ENCODE measurements at regions not wholly inside any gene's neighbourhood (a gene's known extent, or its start where the extent isn't known, plus 50 kb on each side); places are given as distances from the start of the nearest gene placed in this dataset.

DNA sequence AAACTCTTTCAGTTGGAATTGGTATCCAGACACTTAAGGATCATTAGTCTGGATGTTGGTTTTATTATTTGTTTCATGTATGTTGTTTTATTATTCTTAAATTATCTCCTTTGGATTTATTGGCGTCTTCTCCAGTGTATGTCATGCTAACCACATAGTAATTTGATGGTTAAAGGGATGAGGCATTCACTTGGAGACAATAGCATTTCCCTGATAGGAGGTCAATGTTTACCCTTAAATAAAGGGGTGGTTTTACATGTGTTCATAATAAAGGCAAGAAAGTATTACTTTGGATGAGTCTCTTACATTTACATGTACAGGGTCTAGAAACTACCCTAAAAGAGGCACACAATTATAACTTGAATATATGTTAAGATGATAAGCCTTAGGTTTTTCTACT, 51.2 kb upstream of the RNF144B start:
- ATAC-seq (ENCODE audit: poor library complexity) (no peak), DNase-seq (no peak)
- intact Hi-C loops (cut with DNase I): no loop called here

GRCh38 chr6:18334251-18334650, 52.9 kb upstream of the RNF144B start:
- no peak for ATAC-seq (ENCODE audit: poor library complexity)
- intact Hi-C loops (cut with DNase I): no loop called here

DNA sequence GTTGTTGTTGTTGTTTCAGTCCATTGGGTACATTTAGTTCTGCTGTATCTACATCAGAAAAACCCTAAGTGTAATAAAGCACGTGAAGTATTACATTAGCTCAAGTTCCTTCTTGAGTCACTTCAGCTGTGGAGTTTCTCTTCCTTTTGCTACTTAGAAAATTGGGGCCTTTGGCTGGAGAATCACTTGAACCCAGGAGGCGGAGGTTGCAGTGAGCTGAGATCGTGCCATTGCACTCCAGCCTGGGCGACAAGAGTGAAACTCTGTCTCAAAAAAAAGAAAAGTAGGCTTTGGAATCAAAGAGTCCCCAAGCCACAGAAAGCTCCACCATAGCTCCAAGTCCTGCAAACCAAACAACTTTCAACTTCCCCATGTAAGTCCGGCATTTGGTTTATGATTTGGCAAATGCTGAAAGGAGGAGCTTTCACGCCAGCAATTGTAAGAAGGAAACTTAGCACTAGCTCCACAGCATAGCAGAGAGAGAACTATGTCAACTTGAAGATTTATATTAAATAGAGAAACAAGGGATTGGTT, 56.5 kb upstream of the RNF144B start:
- ATAC-seq (ENCODE audit: poor library complexity): peak; percentile 81
- DNase-seq: no peak
- intact Hi-C loops (cut with DNase I): no loop called here

More at GRCh38 chr6:18334251-18334650, 52.9 kb upstream of the RNF144B start:
- DNase-seq: no peak

GRCh38 chr6:18329776-18330175, 57.4 kb upstream of the RNF144B start:
- intact Hi-C loops (cut with DNase I): loop anchor here (5.0 kb wide), 1 partner anchor 158 kb away; no protein-coding TSS in a partner anchor
- DNase-seq (no peak), ATAC-seq (ENCODE audit: poor library complexity) (no peak)

GRCh38 chr6:18328540-18328939, 58.6 kb upstream of the RNF144B start:
- intact Hi-C loops (cut with DNase I): loop anchor here (5.0 kb wide), 1 partner anchor 159 kb away; no protein-coding TSS in a partner anchor
- DNase-seq: no peak
- no peak for ATAC-seq (ENCODE audit: poor library complexity)

GRCh38 chr6:18328070-18328469, 59.1 kb upstream of the RNF144B start:
- DNase-seq (no peak), ATAC-seq (ENCODE audit: poor library complexity) (no peak)
- intact Hi-C loops (cut with DNase I): loop anchor here (5.0 kb wide), 1 partner anchor 159 kb away; no protein-coding TSS in a partner anchor

- intact Hi-C loops (cut with DNase I): loop anchor here (5.0 kb wide), 1 partner anchor 160 kb away; no protein-coding TSS in a partner anchor
- ATAC-seq (ENCODE audit: poor library complexity) (no peak), DNase-seq (peak; percentile 58)
These were observed 59.5 kb upstream of the RNF144B start for GRCh38 chr6:18327626-18328025.

GRCh38 chr6:18326980-18327379, 60.2 kb upstream of the RNF144B start:
- no peak for DNase-seq
- no peak for ATAC-seq (ENCODE audit: poor library complexity)
- intact Hi-C loops (cut with DNase I): loop anchor here (5.0 kb wide), 1 partner anchor 160 kb away; no protein-coding TSS in a partner anchor

DNA sequence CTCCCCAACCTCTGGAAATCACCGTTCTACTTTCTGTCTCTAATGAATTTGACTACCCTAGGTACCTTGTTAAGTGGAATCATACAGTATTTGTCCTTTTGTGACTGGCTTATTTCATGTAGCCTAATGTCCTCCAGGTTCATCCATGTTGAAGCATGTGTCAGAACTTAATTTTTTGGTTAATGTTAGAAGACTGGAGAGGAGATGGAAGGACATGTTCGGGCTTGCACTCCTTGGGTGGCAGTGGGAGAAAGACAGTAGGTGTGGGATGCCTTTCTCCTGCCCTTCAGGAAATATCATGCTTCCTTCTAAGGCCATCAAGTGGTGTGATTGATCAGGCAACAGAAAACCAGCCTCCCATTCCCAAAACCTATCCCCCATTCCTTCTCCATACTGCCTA, 61.1 kb upstream of the RNF144B start:
- ATAC-seq (ENCODE audit: poor library complexity) (no peak), DNase-seq (no peak)
- intact Hi-C loops (cut with DNase I): loop anchor here (5.0 kb wide), 1 partner anchor 161 kb away; no protein-coding TSS in a partner anchor

- no peak for DNase-seq
- ATAC-seq (ENCODE audit: poor library complexity): no peak
- intact Hi-C loops (cut with DNase I): loop anchor here (1.0 to 5.0 kb wide), 2 partner anchors 163 to 180 kb away; no protein-coding TSS in a partner anchor
These were observed 60.3 kb upstream of the DEK start for GRCh38 chr6:18324706-18325042.

DNA sequence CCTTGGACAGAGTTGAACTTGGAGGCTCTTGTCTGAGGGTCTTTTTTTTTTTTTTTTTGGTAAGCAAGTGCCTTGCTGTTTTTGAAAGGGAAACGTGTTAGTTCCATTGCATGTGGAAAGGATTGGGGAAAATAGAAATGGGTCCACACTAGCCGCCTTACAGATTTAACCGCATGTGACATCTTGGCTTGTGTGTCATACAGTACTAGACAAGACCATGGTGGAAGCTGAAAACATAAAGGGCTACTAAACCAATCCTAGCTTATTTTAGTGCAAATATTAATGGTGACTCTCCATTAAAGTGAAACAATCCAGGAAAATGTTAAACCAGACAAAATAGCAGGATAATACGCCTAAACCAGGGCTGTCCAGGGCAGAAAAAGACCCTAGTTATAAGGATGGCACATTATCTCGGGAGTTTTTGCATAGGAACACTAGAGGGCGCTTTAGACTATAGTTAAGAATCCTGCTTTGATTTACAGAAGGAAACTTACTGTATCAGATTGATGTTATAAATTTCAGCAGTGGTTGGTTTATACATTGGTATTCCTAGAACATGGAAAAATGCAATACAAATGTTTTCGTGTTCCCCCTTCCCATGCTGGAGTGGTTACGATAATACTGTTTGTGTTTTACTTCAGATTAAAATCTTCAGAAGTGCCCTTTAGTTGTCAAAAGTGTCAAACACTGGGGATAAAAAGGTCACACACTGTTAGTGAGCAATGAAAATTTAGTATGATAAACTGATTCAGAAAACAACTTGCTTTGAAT, 59.8 kb upstream of the DEK start:
- ATAC-seq (ENCODE audit: poor library complexity) (peak; percentile 71), DNase-seq (no peak)
- intact Hi-C loops (cut with DNase I): loop anchor here (1.0 kb wide), 1 partner anchor 180 kb away; no protein-coding TSS in a partner anchor

DNA sequence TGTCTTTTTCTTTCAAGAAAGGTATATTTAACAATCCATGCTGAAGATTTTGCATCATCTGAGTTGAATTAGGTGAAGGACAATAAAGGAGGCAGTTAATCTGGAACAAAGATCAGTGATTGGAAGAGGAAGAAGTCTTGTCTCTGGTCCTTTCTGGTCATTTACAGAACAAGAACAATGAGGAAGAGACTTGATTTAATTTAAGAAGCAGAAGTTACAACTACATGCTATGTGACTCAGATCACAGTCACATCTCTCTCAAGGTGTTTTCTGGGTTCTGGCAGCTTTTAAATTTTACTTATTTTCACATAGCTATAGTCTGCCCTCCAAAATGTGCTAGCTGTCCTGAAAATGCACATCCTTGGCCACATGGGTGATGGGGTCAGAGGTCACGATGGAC, 53.5 kb upstream of the DEK start:
- no peak for ATAC-seq (ENCODE audit: poor library complexity)
- intact Hi-C loops (cut with DNase I): no loop called here
- no peak for DNase-seq

DNA sequence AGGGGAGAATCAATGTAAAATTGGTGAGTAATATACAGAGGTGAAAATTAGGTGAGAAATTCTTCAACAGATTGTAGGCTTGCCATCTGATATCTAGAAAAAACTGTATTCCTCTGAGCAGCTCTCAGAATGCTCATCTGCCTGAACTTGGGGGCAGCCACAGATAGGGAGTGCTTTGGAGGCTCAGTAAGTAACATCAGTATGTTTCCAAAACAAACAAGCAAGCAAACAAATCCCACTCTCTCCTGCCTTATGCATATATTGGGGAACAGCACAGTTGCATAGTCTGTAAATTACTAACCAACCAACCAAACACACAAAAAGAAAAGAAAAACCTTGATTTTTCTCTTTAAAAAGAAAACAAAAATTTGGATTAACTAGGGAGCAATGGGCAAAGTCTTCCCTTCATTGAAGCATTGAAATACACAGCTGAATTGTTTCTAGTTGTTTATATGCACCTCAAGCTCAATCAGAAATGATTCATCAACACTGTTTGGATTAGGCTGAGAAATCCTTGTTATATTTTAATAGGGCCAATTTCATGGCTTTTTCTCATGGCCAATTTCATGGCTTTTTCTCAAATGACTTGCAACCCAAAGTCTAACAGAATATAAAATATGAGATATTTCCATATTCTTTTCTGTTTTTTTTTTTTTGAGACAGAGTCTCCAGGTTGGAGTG, 50.1 kb upstream of the DEK start:
- DNase-seq: no peak
- no peak for ATAC-seq (ENCODE audit: poor library complexity)
- intact Hi-C loops (cut with DNase I): no loop called here
